HG03095 (cell line): ENCODE measurements at regions not wholly inside any gene's neighbourhood (a gene's known extent, or its start where the extent isn't known, plus 50 kb on each side); places are given as distances from the start of the nearest gene placed in this dataset.
"Not testable (repeated sequence)": the region's sequence is repeated elsewhere in the genome, so short reads cannot be mapped to it uniquely, and the experiment has no call there.

ENCODE experiments used
- ATAC-seq: cut with Tn5 transposase; IDR thresholded peaks from one replicate; pipeline ENCODE4 v1.9.1; 2021; ENCODE audit warnings: moderate library complexity; ENCODE audit not compliant: unreplicated experiment

GRCh38 chr9:118624608-118625007, 744.6 kb downstream of the BRINP1 start:
- no peak for ATAC-seq

GRCh38 chr9:118630079-118630478, 739.2 kb downstream of the BRINP1 start:
- no peak for ATAC-seq

GRCh38 chr9:118630931-118631595, 738.2 kb downstream of the BRINP1 start:
- no peak for ATAC-seq

GRCh38 chr9:118631956-118632355, 737.3 kb downstream of the BRINP1 start:
- ATAC-seq, result no peak

GRCh38 chr9:118635416-118635815, 733.8 kb downstream of the BRINP1 start:
- ATAC-seq, result no peak

GRCh38 chr9:118637681-118638080, 731.6 kb downstream of the BRINP1 start:
- ATAC-seq, result no peak

GRCh38 chr9:118640836-118641560, 728.2 kb downstream of the BRINP1 start:
- ATAC-seq, result no peak

- no peak for ATAC-seq
Observed at GRCh38 chr9:118643118-118643517, 726.1 kb downstream of the BRINP1 start.

- ATAC-seq, result no peak
Observed at GRCh38 chr9:118644066-118644465, 725.2 kb downstream of the BRINP1 start.

- ATAC-seq, result no peak
Observed at GRCh38 chr9:118647331-118647730, 721.9 kb downstream of the BRINP1 start.

- no peak for ATAC-seq
Observed at GRCh38 chr9:118650417-118650816, 718.8 kb downstream of the BRINP1 start.

- ATAC-seq, result no peak
Observed at GRCh38 chr9:118651511-118651910, 717.7 kb downstream of the BRINP1 start.

GRCh38 chr9:118652258-118652657, 717.0 kb downstream of the BRINP1 start:
- ATAC-seq, result no peak

- no peak for ATAC-seq
Observed at GRCh38 chr9:118652912-118653311, 716.3 kb downstream of the BRINP1 start.

GRCh38 chr9:118659011-118659410, 710.2 kb downstream of the BRINP1 start:
- no peak for ATAC-seq

- no peak for ATAC-seq
Observed at GRCh38 chr9:118665226-118665919, 703.9 kb downstream of the BRINP1 start.

- ATAC-seq, result no peak
Observed at GRCh38 chr9:118670011-118670953, 699.0 kb downstream of the BRINP1 start.

- no peak for ATAC-seq
Observed at GRCh38 chr9:118674942-118675341, 694.3 kb downstream of the BRINP1 start.

GRCh38 chr9:118677936-118678653, 691.1 kb downstream of the BRINP1 start:
- not testable (repeated sequence) for ATAC-seq

GRCh38 chr9:118686959-118687358, 682.3 kb downstream of the BRINP1 start:
- no peak for ATAC-seq
